ENCODE measurements at regions not wholly inside any gene's neighbourhood (a gene's known extent, or its start where the extent isn't known, plus 50 kb on each side); places are given as distances from the start of the nearest gene placed in this dataset.

GRCh38 chr16:52785653-52786052 lies 238.7 kb upstream of the TOX3 start:
- H3K27me3 ChIP-seq: no peaks in the 10 kb centered on the region
- TF ChIP-seq POLR2A (IDR thresholded peaks at IDR 0.05) (no peak), CTCF (IDR thresholded peaks at IDR 0.05) (no peak)
- H3K9me3 ChIP-seq: no peaks in the 10 kb centered on the region
- no peak for DNase-seq
- no peak overlapping the region for H3K27ac ChIP-seq
- intact Hi-C loops (cut with DNase I): no loop called here
- H3K36me3 ChIP-seq: no peaks in the 10 kb centered on the region
- H3K4me1 ChIP-seq: no peaks in the 10 kb centered on the region
- no peak overlapping the region for H3K4me3 ChIP-seq
- 84 to 88% methylated on average over 4 of the region's 4 CpGs for WGBS, 2 donors

GRCh38 chr16:52783616-52784015 lies 236.7 kb upstream of the TOX3 start:
- Histone ChIP-seq H3K4me1 (no peaks in the 10 kb centered on the region), H3K27me3 (no peaks in the 10 kb centered on the region), H3K9me3 (no peaks in the 10 kb centered on the region), H3K27ac (no peak overlapping the region), H3K4me3 (no peak overlapping the region), H3K36me3 (no peaks in the 10 kb centered on the region)
- no peak for TF ChIP-seq CTCF (IDR thresholded peaks at IDR 0.05)
- no peak for TF ChIP-seq POLR2A (IDR thresholded peaks at IDR 0.05)
- intact Hi-C loops (cut with DNase I): no loop called here
- no peak for DNase-seq

GRCh38 chr16:52781005-52781630 lies 234.2 kb upstream of the TOX3 start:
- 61 to 63% methylated on average over 8 to 11 of the region's 11 CpGs for WGBS, 2 donors
- Histone ChIP-seq H3K27me3 (no peaks in the 10 kb centered on the region), H3K4me1 (no peaks in the 10 kb centered on the region), H3K27ac (no peak overlapping the region), H3K9me3 (no peaks in the 10 kb centered on the region), H3K4me3 (no peak overlapping the region), H3K36me3 (no peaks in the 10 kb centered on the region)
- intact Hi-C loops (cut with DNase I): no loop called here
- TF ChIP-seq POLR2A (IDR thresholded peaks at IDR 0.05) (no peak), CTCF (IDR thresholded peaks at IDR 0.05) (no peak)
- no peak for DNase-seq

- H3K4me1 ChIP-seq: no peaks in the 10 kb centered on the region
- H3K27me3 ChIP-seq: peaks cover 0 to 5% (median 0%) of the 10 kb centered on the region in 4 donors
- H3K9me3 ChIP-seq: no peaks in the 10 kb centered on the region
- TF ChIP-seq POLR2A (IDR thresholded peaks at IDR 0.05): no peak
- TF ChIP-seq CTCF (IDR thresholded peaks at IDR 0.05): no peak
- no peak overlapping the region for H3K27ac ChIP-seq
- no peak overlapping the region for H3K4me3 ChIP-seq
- WGBS, 2 donors: 50 to 71% methylated on average over 1 of the region's 1 CpG
- DNase-seq: no peak
- no peaks in the 10 kb centered on the region for H3K36me3 ChIP-seq
- intact Hi-C loops (cut with DNase I): no loop called here
Observed at GRCh38 chr16:52773026-52773425, 226.1 kb upstream of the TOX3 start.

- Histone ChIP-seq H3K4me1 (no peaks in the 10 kb centered on the region), H3K27ac (no peak overlapping the region), H3K27me3 (peaks cover 0 to 14% (median 0%) of the 10 kb centered on the region in 4 donors), H3K36me3 (no peaks in the 10 kb centered on the region), H3K4me3 (no peak overlapping the region), H3K9me3 (no peaks in the 10 kb centered on the region)
- 68 to 76% methylated on average over 4 of the region's 4 CpGs for WGBS, 2 donors
- DNase-seq: no peak
- no peak for TF ChIP-seq POLR2A (IDR thresholded peaks at IDR 0.05)
- no peak for TF ChIP-seq CTCF (IDR thresholded peaks at IDR 0.05)
- intact Hi-C loops (cut with DNase I): no loop called here
Observed at GRCh38 chr16:52770828-52771227, 223.9 kb upstream of the TOX3 start.
